Ovary (tissue), 7 donors: ENCODE measurements at regions not wholly inside any gene's neighbourhood (a gene's known extent, or its start where the extent isn't known, plus 50 kb on each side); places are given as distances from the start of the nearest gene placed in this dataset.

Source experiments
- DNase-seq, 5 donors: peaks; one replicate each; pipeline ENCODE4 v3.0.0-alpha.2; 2019 to 2020
- H3K27ac ChIP-seq, 2 donors: fragments of 200-600 bp; one replicate each; pipeline versions ENCODE4 v1.5.1 to v1.8.0; 2019 to 2022
- H3K27me3 ChIP-seq: fragments of 200-600 bp; one replicate; pipeline ENCODE4 v1.8.0; 2022
- H3K36me3 ChIP-seq: fragments of 200-600 bp; sonication (generic); one replicate; pipeline ENCODE4 v1.5.1; 2019
- H3K4me1 ChIP-seq: one replicate; pipeline ENCODE4 v1.8.1; 2013; ENCODE audit warnings: mild to moderate bottlenecking, moderate library complexity; ENCODE audit not compliant: insufficient read depth
- H3K4me3 ChIP-seq: fragments of 200-600 bp; sonication (generic); one replicate; pipeline ENCODE4 v1.5.1; 2017
- H3K9me3 ChIP-seq, 2 donors: fragments of 200-600 bp in 1 of 2; sonication (generic) in 1 of 2; one replicate each; pipeline versions ENCODE4 v1.5.1 to v1.8.1; 2013 to 2019; ENCODE audit warnings: mild to moderate bottlenecking in 1 of 2, moderate library complexity in 1 of 2
- CTCF ChIP-seq, 3 donors: fragments of 450-650 bp in 2 of 3; fragments of 200-600 bp in 1 of 3; IDR thresholded peaks; one replicate each; pipeline versions ENCODE4 v1.5.1 to v1.8.0; 2016 to 2022; ENCODE audit warnings: antibody characterized with exemption in 3 of 3, mild to moderate bottlenecking in 1 of 3
- EP300 ChIP-seq: sonication (generic); formaldehyde crosslinking; IDR thresholded peaks from one replicate; pipeline ENCODE4 v1.6.1; 2017; ENCODE audit warnings: antibody characterized with exemption
- POLR2A ChIP-seq: fragments of 450-650 bp; IDR thresholded peaks from one replicate; pipeline ENCODE4 v1.6.1; 2017; ENCODE audit warnings: antibody characterized with exemption, mild to moderate bottlenecking, moderate library complexity
- WGBS, 3 donors: extraction: QIAGEN DNeasy Blood & Tissue Kit in 1 of 3; methylation state at CpG; one replicate each; pipeline versions ENCODE4 v1.1.5 to v1.1.7; 2013 to 2017; 5-methylcytosine and 5-hydroxymethylcytosine counted together
- intact Hi-C, 4 donors: fragments of 100-400 bp; cut with DNase I; formaldehyde crosslinking; loops; one replicate each; pipeline versions ENCODE4 v1.11.0 to v1.15.1; 2022 to 2023
- donor health status: DM: no; HTN: no; CAD: no; lungs with moderate emphysema.
- donor health status: DM: no; HTN: no; CAD: no.
- donor health status: Bipolar disorder and iron deficiency.
- donor health status: DM: no; HTN: no; CAD: no.
- donor health status: DM: yes; HTN: yes; CAD: no.

- H3K27ac ChIP-seq, result no peak overlapping the region
- no peaks in the 10 kb centered on the region for H3K27me3 ChIP-seq
- TF ChIP-seq POLR2A (no peak), CTCF (IDR thresholded peaks at IDR 0.05) (no peak)
- no peaks in the 10 kb centered on the region for H3K36me3 ChIP-seq
- DNase-seq, result no peak
- intact Hi-C loops, result no loop called here
- no peaks in the 10 kb centered on the region for H3K9me3 ChIP-seq
- H3K4me1 ChIP-seq, result no peaks in the 10 kb centered on the region
- WGBS, 3 donors, result 82 to 86% (median 84%) methylated on average over 6 of the region's 6 CpGs
- H3K4me3 ChIP-seq, result no peak overlapping the region
Observed at GRCh38 chr18:27473318-27473717, 288.2 kb upstream of the CHST9 start.

GRCh38 chr18:27467073-27467472, 282.0 kb upstream of the CHST9 start:
- Histone ChIP-seq H3K27ac (no peak overlapping the region), H3K9me3 (no peaks in the 10 kb centered on the region), H3K4me3 (no peak overlapping the region), H3K36me3 (no peaks in the 10 kb centered on the region), H3K27me3 (no peaks in the 10 kb centered on the region), H3K4me1 (no peaks in the 10 kb centered on the region)
- TF ChIP-seq EP300 (no peak), CTCF (IDR thresholded peaks at IDR 0.05) (no peak), POLR2A (no peak)
- intact Hi-C loops, result no loop called here
- DNase-seq, result no peak

GRCh38 chr18:27461957-27462356, 276.8 kb upstream of the CHST9 start:
- no peaks in the 10 kb centered on the region for H3K36me3 ChIP-seq
- H3K4me1 ChIP-seq, result no peaks in the 10 kb centered on the region
- intact Hi-C loops, result no loop called here
- H3K4me3 ChIP-seq, result no peak overlapping the region
- TF ChIP-seq CTCF (IDR thresholded peaks at IDR 0.05), result no peak
- TF ChIP-seq POLR2A, result no peak
- TF ChIP-seq EP300, result no peak
- DNase-seq, result no peak
- WGBS, 3 donors, result 88 to 100% (median 89%) methylated on average over 1 of the region's 1 CpG
- H3K27me3 ChIP-seq, result no peaks in the 10 kb centered on the region
- H3K27ac ChIP-seq, result no peak overlapping the region
- H3K9me3 ChIP-seq, result no peaks in the 10 kb centered on the region

GRCh38 chr18:27449104-27449503, 264.0 kb upstream of the CHST9 start:
- DNase-seq, result no peak
- Histone ChIP-seq H3K4me3 (no peak overlapping the region), H3K27me3 (no peaks in the 10 kb centered on the region), H3K36me3 (no peaks in the 10 kb centered on the region), H3K27ac (no peak overlapping the region), H3K4me1 (no peaks in the 10 kb centered on the region), H3K9me3 (no peaks in the 10 kb centered on the region)
- 81 to 84% (median 83%) methylated on average over 7 of the region's 7 CpGs for WGBS, 3 donors
- intact Hi-C loops, result no loop called here
- TF ChIP-seq CTCF (IDR thresholded peaks at IDR 0.05) (no peak), EP300 (no peak), POLR2A (no peak)

GRCh38 chr18:27447930-27448329, 262.8 kb upstream of the CHST9 start:
- Histone ChIP-seq H3K27me3 (no peaks in the 10 kb centered on the region), H3K27ac (no peak overlapping the region), H3K36me3 (no peaks in the 10 kb centered on the region), H3K4me1 (no peaks in the 10 kb centered on the region), H3K9me3 (no peaks in the 10 kb centered on the region), H3K4me3 (no peak overlapping the region)
- no peak for TF ChIP-seq CTCF (IDR thresholded peaks at IDR 0.05)
- no peak for TF ChIP-seq POLR2A
- no peak for TF ChIP-seq EP300
- no peak for DNase-seq
- intact Hi-C loops, result no loop called here
- 46 to 64% (median 52%) methylated on average over 2 of the region's 2 CpGs for WGBS, 3 donors
